T1000 (cell line): ENCODE measurements at regions not wholly inside any gene's neighbourhood (a gene's known extent, or its start where the extent isn't known, plus 50 kb on each side); places are given as distances from the start of the nearest gene placed in this dataset.

Source experiments
- DNase-seq: peaks from one replicate; lab custom pipeline; 2025; ENCODE audit warnings: mixed read lengths; lab: John Stamatoyannopoulos, UW

DNA sequence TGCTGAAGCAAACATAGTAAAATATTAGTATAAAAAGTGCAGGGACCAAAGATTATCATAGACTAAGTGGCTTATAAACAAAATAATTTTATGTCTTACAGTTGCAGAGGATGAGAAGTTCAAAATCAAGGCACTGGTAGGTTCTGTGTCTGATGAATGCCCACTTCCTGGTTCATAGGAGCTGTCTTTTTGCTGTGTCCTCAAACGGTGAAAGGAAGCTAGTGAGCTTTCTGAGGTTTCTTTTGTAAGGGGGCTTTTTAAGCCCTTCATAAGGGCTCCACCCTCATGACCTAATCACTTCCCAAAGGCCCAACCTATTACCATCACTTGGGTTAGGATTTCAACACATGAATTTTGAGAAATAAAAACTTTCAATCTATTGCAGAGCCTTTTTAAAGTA, 946.7 kb upstream of the ACVR2A start:
- no peak for DNase-seq

DNA sequence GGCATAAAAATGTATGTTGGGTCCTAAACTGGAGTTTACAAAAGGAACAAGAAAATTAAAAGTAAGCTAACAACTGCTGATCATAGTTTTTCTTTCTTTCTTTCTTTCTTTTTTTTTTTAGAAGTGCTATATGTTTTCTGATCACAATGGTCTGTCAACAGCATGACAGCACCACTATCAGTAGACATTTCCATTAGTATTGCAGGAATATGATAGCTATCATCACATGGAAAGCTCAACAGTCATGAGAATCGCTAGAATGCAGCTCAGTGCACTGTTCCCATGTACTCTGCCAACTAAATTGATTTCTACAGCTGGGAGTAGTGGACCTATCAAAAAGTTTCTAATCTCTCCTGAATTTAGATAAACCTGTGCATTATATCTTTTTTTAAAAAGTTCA, 950.3 kb upstream of the ACVR2A start:
- DNase-seq: no peak

DNA sequence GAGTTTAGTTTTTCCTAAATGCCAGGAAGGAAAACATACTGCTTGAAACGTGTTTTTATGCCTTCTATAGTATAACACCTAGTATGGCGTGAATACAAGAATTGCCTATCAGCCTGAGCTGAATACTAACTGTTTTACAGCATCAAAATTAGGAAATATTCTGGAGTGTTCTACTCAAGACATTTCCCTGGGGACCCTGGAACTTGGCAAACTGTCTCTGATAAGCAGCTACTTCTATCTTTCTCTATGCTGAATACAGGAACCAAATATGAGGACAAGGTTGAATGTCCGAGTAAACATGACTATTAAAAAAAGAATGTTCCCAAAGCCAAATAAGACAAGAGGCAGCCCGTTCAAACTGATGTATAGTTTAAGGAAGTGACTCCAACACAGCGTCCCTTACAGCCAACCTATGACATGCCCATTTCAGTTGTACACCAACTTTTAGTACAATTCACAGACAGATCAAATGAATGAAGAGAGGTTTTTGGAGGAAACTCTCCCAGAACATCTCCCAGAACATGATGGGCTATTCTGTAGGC, 951.3 kb upstream of the ACVR2A start:
- DNase-seq: no peak

DNA sequence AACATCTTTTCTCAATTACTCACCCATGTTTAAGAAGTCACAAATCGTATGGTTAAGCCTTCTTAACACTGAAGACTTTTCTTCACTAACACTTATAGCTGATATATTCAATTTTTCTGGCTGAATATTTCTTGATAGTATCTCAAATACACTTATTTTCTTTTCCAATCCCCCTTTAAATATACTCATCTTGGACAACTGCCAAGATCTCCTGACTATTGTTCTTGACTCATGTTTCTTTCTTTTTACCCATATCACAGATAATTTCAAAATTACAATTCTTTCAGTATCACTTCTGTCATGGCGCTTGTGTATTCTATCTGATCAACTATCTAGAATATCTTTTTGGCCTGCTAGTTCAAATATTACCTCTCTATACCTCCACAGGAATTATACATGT, 954.3 kb upstream of the ACVR2A start:
- no peak for DNase-seq

DNA sequence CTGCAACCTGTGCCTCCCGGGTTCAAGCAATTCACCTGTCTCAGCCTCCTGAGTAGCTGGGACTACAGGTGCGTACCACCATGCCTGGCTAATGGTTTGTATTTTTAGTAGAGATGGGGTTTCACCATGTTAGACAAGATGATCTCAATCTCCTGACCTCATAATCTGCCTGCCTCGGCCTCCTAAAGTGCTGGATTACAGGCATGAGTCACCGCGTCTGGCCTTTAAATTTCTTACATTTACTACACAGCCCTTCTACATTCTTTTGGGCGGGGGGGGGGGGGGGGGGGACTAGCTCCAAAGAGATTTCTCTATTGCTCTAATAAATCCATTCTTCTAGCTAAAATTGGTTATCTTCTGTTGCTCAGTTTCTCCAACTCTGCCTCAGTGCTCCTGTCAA, 964.9 kb upstream of the ACVR2A start:
- no peak for DNase-seq

DNA sequence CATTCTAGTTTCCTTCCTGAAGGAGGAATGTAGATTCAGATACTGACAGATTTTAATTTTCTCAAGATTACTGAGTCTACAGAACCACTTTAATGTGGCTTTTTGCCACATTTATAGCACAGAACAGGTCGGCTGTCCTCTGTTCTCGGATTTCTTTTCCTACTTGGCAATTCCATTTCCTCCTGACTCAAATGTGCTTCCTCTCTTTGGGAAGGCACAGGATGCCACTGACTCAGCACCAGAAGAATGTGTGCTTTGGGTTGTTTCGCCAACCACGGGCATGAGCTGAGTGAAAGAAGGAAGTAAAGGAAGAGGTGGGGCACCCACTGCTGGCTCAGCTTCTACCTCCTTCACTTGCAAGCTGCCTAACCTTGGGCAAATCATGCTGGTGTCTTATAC, 970.6 kb upstream of the ACVR2A start:
- peak; percentile 48 for DNase-seq

DNA sequence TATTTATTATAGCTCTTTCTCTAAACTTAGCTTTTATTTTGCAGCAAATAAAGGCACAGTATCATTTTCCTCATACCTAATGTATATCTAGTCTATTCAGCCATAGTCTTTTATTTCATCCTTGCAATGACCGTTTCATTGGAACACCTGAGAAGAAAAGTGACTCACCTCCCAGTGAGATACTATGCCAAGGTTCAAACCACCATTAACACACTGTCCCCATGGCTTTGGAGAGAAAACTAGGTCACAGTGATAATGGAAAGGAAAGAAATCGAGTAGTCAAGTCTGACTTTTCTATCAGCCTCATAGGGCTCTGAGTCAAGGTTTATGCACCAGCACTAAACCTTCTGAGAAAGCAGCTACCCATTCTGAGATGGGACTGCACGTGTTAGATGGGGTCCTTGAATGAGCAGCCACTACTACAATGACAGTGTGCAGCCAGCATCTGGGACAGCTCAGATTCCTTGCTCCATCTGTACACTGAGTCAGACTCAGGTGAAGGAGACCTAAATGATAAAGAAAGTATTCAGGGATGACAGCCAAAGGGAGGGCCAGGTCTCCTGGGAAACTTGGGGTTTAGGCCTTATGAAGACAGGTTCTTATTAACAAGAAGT, 971.1 kb upstream of the ACVR2A start:
- no peak for DNase-seq

DNA sequence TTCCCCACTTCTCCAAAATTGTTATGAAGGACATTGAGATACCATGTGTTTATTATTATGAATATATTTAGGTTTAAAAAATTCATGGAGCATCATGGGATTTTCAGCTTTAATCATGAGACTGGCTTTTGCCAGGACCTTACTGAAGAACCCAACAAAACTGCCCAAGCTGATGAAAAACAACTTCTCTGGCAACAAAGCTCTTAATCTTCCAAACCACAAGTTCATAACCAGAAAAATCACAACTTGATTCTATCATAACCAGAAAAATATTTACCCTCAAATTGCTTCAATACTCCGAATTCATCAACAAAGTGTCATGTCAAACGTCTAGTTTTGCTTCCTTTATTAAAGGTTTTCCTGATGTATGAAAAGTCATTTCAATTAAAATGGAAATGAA, 971.8 kb upstream of the ACVR2A start:
- no peak for DNase-seq

DNA sequence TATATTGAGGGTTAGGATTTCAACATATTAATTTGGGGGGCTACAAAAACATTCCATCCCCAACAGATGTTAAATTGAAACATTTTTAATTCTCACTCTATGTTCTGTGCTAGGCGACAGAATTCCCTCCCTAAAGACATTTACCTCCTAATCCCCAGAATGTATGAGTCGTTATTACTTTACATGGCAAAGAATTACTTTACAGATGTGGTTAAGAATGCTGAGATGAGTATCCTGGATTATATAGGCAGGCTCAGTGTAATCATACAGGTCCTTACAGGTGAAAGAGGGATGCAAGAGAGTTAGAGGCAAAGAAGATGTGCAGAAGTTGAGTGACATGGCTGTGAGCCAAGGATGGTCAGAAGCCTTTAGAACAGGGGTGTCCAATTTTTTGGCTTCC, 974.1 kb upstream of the ACVR2A start:
- no peak for DNase-seq

DNA sequence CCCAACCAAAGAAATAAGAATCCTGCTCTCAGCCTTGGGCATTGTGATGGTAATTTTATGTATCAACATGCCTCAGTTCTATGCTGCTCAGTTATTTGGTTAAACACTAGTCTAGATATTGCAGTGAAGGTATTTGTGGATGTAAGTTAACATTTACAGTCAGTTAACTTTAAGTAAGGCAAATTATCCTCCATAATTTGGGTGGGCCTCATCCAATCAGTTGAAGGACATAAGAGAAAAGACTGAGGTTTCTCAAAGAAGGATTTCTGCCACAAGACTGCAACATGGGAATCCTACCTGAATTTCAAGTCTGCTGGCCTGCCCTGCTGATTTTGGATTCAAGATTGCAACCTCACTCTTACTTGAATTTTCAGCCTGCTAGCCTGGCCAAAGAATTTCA, 975.5 kb upstream of the ACVR2A start:
- DNase-seq: no peak

DNA sequence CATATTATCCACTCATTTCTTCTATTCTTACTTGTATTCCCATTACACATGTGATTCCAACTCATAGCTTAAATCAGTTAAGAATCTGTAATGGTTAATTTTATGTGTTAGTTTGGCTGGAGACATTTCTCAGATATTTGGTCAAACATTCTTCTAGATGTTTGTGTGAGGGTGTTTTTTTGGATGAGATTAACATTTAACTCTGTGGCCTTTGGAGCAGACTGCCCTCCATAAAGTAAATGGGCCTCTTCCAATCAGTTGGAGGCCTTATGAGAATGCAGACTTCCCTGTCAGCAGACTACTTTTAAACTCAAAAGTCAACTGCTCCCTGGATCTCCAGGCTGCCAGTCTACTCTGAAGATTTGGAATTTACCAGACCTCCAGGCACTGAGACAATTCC, 976.8 kb upstream of the ACVR2A start:
- no peak for DNase-seq

DNA sequence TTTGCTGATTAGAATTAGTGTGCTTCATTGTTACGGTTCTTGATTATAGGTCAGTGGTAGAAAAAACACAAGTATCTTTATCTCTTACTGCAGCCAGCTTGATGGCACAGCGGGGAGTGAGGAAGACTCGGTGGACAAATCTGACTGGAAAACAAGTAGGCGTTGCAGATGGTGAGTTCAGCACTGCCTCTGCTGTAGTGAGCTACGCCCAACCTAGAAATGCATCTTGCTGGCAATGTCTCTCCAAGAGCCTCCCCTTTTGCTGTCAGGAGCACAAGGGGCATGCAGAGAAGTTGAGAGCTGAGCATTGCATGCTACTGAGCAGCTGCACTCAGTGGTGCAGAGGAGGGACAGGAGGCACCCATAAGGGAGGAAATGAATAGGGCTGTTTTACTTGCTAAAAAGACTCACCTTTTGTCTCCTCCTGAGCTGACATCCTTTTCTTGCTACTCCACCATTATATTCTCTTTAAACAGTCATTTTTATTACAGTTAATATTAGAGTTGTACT, 977.3 kb upstream of the ACVR2A start:
- DNase-seq: no peak

DNA sequence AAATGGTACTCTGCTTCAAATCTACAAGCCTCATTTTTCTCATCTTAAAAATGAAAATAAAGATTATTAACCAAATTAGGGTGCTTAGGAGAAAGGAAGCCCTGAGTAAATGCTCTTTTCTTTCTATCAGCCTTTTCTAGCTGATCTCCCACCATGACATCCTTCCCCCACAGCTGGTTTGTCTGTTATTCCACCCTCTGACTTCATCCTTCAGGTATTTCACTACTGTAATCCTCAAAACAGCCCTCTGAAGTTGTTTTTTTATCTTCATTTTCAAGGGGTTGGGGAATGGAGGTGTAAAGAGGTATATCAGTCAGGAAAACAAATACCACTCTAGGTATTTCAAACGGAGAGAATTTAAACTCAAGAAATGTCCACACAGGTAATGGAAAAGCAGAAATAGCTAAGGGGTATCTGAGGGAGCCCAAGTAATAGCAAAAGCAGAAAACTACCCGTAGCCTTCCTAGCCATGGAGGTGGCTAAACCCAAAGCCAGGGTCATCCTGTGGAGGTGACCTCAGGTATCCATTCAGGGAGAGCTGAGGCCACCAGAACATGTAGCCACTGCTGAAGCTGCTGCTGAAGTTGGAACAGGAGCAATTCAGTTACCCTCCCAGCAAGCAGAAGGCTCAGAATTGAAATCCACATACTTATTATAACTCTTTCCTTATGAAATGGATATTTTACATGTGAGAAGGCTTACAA, 990.9 kb upstream of the ACVR2A start:
- no peak for DNase-seq

DNA sequence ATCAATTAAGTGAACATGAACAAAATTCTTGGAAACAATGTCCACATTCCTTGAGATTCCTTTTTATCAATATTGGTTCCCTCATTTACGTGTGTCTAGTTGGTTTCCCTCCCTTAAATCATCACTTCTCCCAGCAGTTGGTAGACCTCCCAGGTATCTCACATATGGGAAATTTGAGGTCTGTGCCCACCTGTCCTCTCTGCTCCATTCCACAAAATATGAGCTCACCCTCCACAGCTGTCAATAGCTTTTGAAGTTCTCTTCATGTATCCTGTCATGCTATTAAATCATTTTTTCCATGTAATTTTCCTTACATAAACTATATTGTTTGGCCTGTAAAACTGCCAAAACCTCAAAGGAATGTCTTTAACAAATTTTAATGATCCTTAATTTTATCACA, 992.2 kb upstream of the ACVR2A start:
- no peak for DNase-seq

DNA sequence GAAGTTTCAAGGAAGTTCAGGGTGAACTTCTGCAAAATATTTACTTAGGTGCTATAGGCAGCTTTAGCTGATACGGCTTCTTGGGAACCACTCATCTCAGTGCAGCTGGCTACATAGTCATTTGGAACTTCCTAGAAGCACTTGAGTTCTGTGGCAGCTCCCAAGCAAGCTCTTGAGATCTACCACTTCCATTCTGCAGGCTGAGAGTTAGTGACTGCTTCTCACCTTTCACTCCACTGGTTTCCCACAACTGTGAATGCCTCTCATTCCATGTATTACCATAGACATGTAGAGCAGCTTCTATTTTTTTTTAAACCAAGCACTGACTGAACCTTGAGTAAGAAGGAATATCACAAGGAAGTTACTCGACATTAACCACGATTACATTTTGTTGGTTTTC, 994.1 kb upstream of the ACVR2A start:
- no peak for DNase-seq

DNA sequence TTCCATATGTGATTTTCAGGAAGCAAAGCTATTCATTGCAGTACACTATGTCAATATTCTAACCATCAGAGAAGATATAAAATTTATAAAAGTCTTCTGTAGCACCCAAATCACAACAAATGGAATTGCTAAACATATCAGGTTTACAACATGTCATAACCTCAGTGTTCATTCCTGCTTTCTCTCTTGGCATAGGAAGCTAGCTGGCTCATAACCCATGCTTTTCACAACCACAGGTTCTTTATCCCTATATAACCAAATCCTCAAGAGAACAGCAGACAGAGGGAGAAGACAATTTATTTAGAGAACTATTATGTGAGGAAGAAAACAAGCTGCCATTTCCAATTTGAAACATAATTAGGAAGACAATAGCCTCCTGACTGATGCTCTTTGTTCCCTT, 997.0 kb upstream of the ACVR2A start:
- no peak for DNase-seq

DNA sequence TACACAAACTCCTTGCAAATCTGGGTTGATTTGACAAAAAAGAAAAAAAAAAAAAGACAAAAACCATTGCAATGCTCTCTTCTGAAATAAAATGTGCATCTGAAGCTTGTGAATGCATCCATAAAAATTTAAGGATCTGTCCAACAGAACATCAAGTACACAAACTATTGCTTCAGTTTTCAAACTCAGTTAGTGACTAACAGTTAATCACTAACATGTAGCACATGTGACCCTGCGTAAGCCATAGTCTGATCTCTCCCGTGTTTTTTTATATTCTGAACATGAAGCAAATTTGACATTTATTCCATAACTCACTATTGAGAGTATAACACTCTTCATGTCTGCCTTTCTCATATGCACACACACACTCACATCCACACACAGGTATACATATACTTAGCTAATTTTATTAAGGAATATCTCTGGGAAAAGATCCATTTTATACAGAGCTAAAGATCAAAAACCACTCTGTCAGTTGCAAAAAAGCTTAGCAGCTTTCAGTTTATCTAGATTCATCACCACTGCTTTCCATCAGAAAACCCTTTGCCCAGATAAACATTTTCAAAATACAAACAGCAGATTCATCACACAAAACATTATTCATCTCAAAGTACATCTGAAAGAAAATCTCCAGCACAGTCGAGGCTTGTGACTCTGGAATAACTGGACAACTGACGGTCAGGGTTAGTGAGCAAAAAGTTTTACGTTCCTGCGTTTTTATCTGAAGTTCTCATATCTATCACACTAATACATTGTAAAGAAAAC, 1000.4 kb upstream of the ACVR2A start:
- DNase-seq: no peak

DNA sequence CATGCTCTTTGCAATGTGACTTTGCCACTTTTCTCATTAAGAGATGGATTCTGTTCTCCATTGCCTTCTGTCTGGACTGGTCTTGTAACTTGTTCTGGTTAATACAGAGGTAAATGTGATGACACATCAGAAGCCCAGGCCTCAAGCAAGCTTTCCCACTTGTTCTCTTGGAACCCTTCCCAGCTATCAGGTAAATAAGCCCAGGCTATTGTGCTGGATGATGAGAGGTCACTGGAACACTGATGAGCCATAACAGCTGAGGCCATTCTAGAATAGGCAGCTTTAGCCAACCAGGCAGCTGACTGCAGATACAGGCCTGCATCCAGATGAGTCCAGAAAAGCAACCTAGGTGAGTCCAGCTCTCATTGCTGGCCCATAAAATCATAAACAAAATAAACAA, 1007.0 kb upstream of the ACVR2A start:
- no peak for DNase-seq

DNA sequence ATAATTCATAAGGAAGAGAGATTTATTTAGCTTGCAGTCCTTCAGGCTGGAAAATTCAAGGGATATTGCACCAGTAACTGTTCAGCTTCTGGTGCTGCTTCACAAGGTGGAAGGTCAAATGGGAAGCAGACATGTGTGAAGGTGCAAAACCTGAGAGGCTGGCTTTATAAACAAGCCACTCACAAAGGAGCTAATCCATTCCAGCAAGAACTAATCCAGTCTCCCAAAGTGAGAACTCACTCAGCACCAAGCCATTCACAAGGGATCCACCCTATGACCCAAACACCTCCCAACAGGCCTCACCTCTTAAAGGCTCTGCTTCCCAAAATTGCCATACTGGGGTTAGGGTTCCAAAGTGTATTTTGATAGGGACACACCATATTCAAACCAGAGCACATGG, 1018.4 kb upstream of the ACVR2A start:
- DNase-seq: no peak

DNA sequence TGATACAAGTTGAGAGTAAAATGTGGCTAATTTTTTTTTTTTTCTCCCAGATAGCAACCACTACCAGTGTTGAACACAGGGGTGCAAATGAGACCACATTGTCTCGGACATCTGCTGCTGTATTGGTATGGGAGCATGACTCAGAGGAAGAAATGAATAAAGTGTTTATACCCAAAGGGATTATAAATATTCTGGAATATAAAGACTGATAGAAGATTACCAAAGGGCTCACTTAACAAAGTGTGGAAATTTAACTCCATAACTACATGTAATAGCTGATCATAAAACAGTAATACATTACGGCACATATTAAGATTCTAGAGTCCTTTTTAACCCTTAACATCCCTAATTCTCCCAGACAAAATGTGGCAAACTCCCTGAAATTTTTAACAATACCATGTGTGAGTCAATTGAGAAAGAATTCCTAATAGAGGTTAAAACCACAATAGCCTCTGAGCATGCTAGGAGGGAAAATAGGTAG, 1023.0 kb upstream of the ACVR2A start:
- DNase-seq: peak; percentile 16

DNA sequence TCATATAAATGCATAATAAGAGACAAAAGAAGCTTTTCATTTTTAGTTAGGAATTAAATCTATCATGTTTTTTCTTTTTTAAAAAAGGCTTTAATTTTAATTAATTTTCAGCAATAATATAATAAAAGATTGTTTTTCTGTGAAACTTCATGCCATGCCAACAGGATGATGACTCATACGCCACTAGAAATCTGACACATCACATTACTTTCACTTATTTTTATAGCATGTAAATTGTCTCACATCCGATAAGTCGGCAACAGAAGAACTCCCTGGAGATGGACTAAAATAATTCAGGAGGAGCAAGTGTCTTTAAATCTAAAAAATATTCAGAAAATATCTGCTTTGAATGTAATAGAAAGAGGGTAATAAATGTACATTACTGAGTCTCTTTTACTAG, 1024.2 kb upstream of the ACVR2A start:
- DNase-seq: no peak

DNA sequence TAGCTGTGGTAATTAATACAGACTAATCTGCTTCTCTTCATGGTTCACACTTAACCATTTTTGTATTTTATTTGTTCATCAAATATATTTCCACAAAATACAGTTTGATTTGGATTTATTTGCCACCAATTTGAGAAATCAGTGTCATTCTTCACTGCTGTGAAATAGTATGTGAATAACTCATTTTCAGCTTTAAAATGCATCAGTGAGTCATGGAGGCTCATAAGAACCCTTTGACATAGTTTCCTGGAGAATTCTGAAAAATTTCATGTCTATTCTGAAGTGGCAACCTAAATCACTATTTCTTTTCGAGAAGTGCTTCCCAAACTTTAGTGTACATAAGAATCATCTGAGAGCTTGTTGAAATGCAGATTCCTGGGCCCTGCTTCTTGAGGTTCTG, 1026.7 kb upstream of the ACVR2A start:
- DNase-seq: no peak

DNA sequence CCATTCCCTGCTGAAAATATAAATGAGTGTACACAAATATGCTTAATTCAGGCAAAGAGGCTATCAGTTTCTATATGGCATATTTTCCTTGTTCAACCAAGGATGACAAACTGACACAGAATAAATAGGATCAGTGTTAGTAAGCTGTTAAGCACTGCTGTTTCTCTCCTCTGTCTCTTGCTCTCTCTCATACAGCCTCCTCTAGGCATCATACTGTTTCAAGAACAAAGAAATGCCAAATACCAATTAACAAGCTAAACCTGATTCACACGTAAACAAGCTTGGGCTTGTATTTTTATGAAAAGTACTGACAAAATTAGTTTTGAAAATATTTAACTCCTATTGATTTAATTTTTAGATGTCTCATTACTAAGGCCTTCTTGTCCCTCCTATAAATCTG, 1027.2 kb upstream of the ACVR2A start:
- DNase-seq: no peak
